Liver (tissue), 3 donors: ENCODE measurements at regions not wholly inside any gene's neighbourhood (a gene's known extent, or its start where the extent isn't known, plus 50 kb on each side); places are given as distances from the start of the nearest gene placed in this dataset.

ENCODE experiments used
- TAF1 ChIP-seq: conservative IDR thresholded peaks from 2 replicates; pipeline ENCODE4 v1.6.1; 2016; ENCODE audit warnings: antibody characterized with exemption, mild to moderate bottlenecking
- TF ChIP-seq, protein P1 (sequence below): fragments of 150-350 bp; IDR thresholded peaks from 2 replicates; pipeline ENCODE4 v1.5.1; 2017; ENCODE audit warnings: improper control_type of control experiment, low read depth, low read length; ENCODE audit not compliant: missing input control
- donor health status: healthy.
- donor health status: healthy.

DNA sequence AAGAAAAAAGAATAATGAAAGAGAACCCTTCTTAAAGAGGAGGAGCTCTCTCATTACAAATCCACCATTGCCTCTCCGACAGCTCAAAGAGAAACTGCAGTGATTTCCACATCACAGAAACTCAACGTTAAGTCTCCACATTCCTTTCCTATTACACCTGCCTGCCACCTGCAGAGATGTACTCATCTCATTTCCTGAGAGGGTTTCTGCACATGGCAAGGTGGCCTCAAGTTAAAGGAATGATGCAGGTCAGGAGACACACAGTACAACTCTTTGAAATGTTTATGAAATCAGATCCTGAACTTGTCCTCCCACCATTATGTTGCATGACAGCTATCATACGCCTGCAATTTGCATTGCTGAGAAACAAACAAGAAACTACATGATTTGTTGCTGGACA lies 458.4 kb upstream of the ADAMTS9 start:
- TF ChIP-seq, protein P1, sequence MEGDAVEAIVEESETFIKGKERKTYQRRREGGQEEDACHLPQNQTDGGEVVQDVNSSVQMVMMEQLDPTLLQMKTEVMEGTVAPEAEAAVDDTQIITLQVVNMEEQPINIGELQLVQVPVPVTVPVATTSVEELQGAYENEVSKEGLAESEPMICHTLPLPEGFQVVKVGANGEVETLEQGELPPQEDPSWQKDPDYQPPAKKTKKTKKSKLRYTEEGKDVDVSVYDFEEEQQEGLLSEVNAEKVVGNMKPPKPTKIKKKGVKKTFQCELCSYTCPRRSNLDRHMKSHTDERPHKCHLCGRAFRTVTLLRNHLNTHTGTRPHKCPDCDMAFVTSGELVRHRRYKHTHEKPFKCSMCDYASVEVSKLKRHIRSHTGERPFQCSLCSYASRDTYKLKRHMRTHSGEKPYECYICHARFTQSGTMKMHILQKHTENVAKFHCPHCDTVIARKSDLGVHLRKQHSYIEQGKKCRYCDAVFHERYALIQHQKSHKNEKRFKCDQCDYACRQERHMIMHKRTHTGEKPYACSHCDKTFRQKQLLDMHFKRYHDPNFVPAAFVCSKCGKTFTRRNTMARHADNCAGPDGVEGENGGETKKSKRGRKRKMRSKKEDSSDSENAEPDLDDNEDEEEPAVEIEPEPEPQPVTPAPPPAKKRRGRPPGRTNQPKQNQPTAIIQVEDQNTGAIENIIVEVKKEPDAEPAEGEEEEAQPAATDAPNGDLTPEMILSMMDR, result no peak
- no peak for TF ChIP-seq TAF1
